ENCODE measurements at regions not wholly inside any gene's neighbourhood (a gene's known extent, or its start where the extent isn't known, plus 50 kb on each side); places are given as distances from the start of the nearest gene placed in this dataset.

DNA sequence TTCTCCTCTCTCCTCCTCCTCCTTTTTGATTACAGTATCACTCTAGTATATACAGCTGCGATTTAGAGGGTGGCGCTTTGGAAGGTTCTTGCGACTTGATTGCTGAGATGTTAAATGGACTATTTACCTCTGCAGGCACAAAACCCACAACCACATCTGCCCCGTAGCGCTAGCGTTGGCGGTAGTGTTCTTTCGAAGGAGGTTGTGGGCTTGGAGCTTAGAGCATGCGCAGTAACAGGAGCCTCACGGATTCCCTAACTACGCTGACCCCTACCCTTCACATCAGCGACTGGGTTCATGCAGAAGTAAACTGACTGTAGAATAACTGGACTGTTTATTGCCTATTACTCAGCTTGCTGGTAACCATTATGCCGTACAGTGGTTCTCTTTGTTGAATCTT is 58.0 kb downstream of the CGGBP1 start:
- TF ChIP-seq, protein P1, sequence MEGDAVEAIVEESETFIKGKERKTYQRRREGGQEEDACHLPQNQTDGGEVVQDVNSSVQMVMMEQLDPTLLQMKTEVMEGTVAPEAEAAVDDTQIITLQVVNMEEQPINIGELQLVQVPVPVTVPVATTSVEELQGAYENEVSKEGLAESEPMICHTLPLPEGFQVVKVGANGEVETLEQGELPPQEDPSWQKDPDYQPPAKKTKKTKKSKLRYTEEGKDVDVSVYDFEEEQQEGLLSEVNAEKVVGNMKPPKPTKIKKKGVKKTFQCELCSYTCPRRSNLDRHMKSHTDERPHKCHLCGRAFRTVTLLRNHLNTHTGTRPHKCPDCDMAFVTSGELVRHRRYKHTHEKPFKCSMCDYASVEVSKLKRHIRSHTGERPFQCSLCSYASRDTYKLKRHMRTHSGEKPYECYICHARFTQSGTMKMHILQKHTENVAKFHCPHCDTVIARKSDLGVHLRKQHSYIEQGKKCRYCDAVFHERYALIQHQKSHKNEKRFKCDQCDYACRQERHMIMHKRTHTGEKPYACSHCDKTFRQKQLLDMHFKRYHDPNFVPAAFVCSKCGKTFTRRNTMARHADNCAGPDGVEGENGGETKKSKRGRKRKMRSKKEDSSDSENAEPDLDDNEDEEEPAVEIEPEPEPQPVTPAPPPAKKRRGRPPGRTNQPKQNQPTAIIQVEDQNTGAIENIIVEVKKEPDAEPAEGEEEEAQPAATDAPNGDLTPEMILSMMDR (IDR thresholded peaks at IDR 0.05), result no peak
- TF ChIP-seq EP300 (IDR thresholded peaks at IDR 0.05) (no peak), POLR2A (IDR thresholded peaks at IDR 0.05) (no peak)
